Fibroblast of villous mesenchyme (primary cell): ENCODE measurements at regions not wholly inside any gene's neighbourhood (a gene's known extent, or its start where the extent isn't known, plus 50 kb on each side); places are given as distances from the start of the nearest gene placed in this dataset.
"Not testable (repeated sequence)": the region's sequence is repeated elsewhere in the genome, so short reads cannot be mapped to it uniquely, and the experiment has no call there.

ENCODE experiments used
- DNase-seq: peaks from one replicate; pipeline ENCODE4 v3.0.0-alpha.2; 2010; ENCODE audit warnings: low read depth
- H3K4me3 ChIP-seq: 2 replicates; pipeline ENCODE4 v1.5.1; 2011; ENCODE audit warnings: low read depth, mild to moderate bottlenecking, low read length
- CTCF ChIP-seq: IDR thresholded peaks from 2 replicates; pipeline ENCODE4 v1.5.1; 2012; ENCODE audit warnings: low read depth, mild to moderate bottlenecking, low read length; ENCODE audit not compliant: insufficient read depth

- TF ChIP-seq CTCF: no peak
- no peak for DNase-seq
- H3K4me3 ChIP-seq: no peak overlapping the region
Observed at GRCh38 chr20:30630761-30631160, 626.7 kb upstream of the DEFB115 start.

GRCh38 chr20:30631261-30631789, 626.1 kb upstream of the DEFB115 start:
- not testable (repeated sequence) for H3K4me3 ChIP-seq, DNase-seq

- not testable (repeated sequence) for H3K4me3 ChIP-seq, DNase-seq
Observed at GRCh38 chr20:30632773-30633172, 624.7 kb upstream of the DEFB115 start.

- H3K4me3 ChIP-seq, DNase-seq: not testable (repeated sequence)
Observed at GRCh38 chr20:30641522-30641921, 615.9 kb upstream of the DEFB115 start.

- not testable (repeated sequence) for DNase-seq, H3K4me3 ChIP-seq
Observed at GRCh38 chr20:30660982-30661381, 596.5 kb upstream of the DEFB115 start.

- DNase-seq, H3K4me3 ChIP-seq: not testable (repeated sequence)
Observed at GRCh38 chr20:30668418-30668817, 589.0 kb upstream of the DEFB115 start.

- not testable (repeated sequence) for DNase-seq, H3K4me3 ChIP-seq
Observed at GRCh38 chr20:30669330-30670029, 588.0 kb upstream of the DEFB115 start.

- DNase-seq, H3K4me3 ChIP-seq: not testable (repeated sequence)
Observed at GRCh38 chr20:30671120-30671519, 586.3 kb upstream of the DEFB115 start.

GRCh38 chr20:30675988-30676564, 581.4 kb upstream of the DEFB115 start:
- not testable (repeated sequence) for DNase-seq, H3K4me3 ChIP-seq

GRCh38 chr20:30682236-30682635, 575.2 kb upstream of the DEFB115 start:
- DNase-seq, H3K4me3 ChIP-seq: not testable (repeated sequence)

- H3K4me3 ChIP-seq, DNase-seq: not testable (repeated sequence)
Observed at GRCh38 chr20:30712861-30713260, 544.6 kb upstream of the DEFB115 start.

GRCh38 chr20:30719415-30720199, 537.9 kb upstream of the DEFB115 start:
- H3K4me3 ChIP-seq, DNase-seq: not testable (repeated sequence)

- not testable (repeated sequence) for H3K4me3 ChIP-seq, DNase-seq
Observed at GRCh38 chr20:30723511-30723910, 534.0 kb upstream of the DEFB115 start.

- DNase-seq, H3K4me3 ChIP-seq: not testable (repeated sequence)
Observed at GRCh38 chr20:30723934-30724687, 533.4 kb upstream of the DEFB115 start.

GRCh38 chr20:30724688-30725074, 532.8 kb upstream of the DEFB115 start:
- DNase-seq, H3K4me3 ChIP-seq: not testable (repeated sequence)

GRCh38 chr20:30725188-30725587, 532.3 kb upstream of the DEFB115 start:
- not testable (repeated sequence) for H3K4me3 ChIP-seq, DNase-seq

GRCh38 chr20:30728271-30728885, 529.1 kb upstream of the DEFB115 start:
- not testable (repeated sequence) for DNase-seq, H3K4me3 ChIP-seq
